Fibroblast of the aortic adventitia (primary cell): ENCODE measurements at regions not wholly inside any gene's neighbourhood (a gene's known extent, or its start where the extent isn't known, plus 50 kb on each side); places are given as distances from the start of the nearest gene placed in this dataset.

Experiments used
- DNase-seq: peaks from one replicate; pipeline ENCODE4 v3.0.0-alpha.2; 2010; ENCODE audit warnings: low read depth
- H3K4me3 ChIP-seq: 2 replicates; pipeline ENCODE4 v1.5.1; 2011; ENCODE audit warnings: low read depth, mild to moderate bottlenecking, control low read depth, low read length, moderate library complexity
- TF ChIP-seq, protein P1 (sequence below): IDR thresholded peaks from 2 replicates; pipeline ENCODE4 v1.5.1; 2011; ENCODE audit warnings: mild to moderate bottlenecking, low read length, control low read depth, inconsistent platforms; ENCODE audit not compliant: insufficient read depth

DNA sequence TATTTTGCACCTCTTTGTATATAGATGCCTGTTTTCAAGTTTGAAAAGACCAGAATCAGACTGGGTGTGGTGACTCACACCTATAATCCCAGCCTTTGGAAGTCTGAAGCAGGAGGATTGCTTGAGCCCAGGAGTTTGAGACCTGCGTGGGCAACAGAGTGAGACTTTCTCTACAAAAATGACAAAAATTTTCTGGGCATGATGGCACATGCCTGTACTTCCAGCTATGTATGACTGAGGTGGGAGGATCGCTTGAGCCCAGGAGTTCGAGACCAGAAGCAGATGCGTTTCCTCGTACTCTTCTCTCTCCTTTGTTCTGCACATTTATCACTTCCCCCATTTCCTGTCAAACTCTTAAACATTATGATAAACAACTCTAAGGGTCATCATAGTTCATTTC, 310.0 kb upstream of the SNX7 start:
- TF ChIP-seq, protein P1, sequence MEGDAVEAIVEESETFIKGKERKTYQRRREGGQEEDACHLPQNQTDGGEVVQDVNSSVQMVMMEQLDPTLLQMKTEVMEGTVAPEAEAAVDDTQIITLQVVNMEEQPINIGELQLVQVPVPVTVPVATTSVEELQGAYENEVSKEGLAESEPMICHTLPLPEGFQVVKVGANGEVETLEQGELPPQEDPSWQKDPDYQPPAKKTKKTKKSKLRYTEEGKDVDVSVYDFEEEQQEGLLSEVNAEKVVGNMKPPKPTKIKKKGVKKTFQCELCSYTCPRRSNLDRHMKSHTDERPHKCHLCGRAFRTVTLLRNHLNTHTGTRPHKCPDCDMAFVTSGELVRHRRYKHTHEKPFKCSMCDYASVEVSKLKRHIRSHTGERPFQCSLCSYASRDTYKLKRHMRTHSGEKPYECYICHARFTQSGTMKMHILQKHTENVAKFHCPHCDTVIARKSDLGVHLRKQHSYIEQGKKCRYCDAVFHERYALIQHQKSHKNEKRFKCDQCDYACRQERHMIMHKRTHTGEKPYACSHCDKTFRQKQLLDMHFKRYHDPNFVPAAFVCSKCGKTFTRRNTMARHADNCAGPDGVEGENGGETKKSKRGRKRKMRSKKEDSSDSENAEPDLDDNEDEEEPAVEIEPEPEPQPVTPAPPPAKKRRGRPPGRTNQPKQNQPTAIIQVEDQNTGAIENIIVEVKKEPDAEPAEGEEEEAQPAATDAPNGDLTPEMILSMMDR, result no peak
- H3K4me3 ChIP-seq, result no peak overlapping the region
- DNase-seq, result no peak

DNA sequence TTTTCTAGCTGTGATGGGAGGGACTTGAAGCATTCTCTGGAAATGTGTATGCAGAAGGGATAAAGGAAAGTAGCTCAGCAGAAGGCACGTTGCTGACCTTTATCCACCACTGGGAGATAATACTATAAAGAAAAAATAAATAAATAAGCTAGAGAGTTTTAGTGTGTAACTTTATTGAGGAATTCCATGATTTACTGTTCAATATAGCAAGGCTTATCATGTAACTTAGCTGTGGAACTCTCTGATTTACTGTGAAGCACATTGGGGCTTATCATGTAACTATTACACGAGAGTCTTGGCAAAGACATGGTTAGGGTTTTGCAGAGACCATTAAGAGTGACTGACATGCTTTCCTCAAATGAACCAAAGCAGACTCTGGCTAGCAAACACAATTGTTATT, 316.1 kb upstream of the SNX7 start:
- TF ChIP-seq, protein P1, result no peak
- no peak overlapping the region for H3K4me3 ChIP-seq

DNA sequence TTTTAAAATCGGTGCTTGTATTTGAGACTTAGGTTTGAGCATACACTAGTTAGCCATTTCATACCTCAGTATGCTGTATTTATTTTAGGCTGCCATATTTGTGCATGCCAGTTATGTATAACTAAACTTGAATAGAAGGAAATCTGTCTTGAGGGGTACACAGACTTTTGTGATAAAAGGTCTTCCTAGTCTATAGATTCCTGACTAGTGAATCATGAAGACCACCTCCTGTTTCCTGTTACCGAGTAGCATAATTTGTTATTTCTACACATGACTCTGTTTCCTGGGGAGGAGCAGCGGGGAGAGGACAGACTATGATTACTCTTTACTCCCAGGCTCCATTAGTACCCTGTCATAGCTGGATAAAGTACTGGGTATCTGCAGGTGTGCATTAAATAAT, 316.8 kb upstream of the SNX7 start:
- no peak for DNase-seq
- TF ChIP-seq, protein P1, result no peak
- no peak overlapping the region for H3K4me3 ChIP-seq

More for the DNA sequence above, 316.1 kb upstream of the SNX7 start:
- no peak for DNase-seq

DNA sequence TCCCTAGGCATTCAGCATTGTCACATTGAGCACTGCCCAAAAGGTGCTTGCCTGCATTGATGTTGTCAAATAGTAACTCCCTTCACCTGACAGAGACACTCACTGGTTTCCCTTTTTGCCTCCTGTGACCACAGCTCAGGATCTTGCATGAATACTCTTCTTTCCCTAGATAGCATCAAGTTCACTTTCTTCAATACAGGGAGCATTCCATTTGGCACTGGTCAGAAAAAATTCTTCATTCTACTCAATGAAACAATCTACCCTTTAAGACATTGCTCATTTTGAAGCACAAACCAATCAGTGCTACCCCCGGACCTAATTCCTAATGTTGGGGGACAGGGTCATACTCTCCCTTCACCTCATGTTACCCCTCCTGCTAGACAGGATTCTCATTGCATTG, 319.0 kb upstream of the SNX7 start:
- DNase-seq, result no peak
- TF ChIP-seq, protein P1, result no peak
- no peak overlapping the region for H3K4me3 ChIP-seq

DNA sequence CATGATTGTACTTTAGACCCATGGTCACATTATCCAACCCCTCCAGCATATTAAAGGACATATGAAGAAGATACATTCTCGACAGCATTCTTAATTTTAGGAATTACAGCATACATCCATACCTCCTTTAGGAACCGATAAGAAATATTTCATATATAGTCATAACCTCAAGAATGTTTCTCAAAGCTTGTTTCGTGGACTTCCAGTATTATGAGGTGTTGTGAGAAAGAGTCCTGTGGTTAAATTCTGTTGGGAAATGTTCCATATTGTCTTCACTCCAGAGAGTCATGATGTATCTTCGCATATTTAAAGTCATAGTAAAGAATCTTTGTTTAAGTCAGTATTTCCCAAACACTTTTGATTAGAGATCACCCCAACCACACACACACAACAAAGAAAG, 321.0 kb upstream of the SNX7 start:
- no peak overlapping the region for H3K4me3 ChIP-seq
- TF ChIP-seq, protein P1, result no peak
- DNase-seq, result no peak

DNA sequence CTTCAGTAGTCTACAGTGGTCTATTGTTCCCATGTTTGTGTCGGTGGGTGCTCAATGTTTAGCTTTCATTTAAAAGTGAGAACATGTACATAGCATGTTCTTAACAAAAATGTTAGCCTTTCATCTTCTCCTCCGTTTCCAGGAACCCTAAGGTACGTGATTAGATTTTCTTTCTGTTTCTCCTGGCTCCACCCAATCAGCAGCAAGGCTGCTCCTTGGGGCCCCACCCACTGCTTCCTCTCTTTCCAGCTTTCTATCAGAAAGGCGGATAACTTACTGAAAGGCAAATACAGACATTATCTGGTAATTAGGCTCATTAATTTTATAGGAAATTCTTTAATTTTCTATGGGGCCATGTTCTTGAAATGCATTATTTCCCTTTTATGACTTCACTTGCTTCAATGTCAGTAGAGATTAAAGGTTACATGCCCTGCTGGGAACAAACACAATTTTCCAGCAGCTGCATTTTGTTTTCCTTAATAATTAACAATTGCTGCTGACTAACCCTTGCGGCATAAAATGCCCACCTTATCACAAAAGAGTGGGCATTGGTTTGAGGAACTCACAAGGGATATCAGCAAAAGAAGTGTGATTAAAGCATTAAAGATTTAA, 324.9 kb upstream of the SNX7 start:
- no peak for DNase-seq
- TF ChIP-seq, protein P1, result no peak
- H3K4me3 ChIP-seq, result no peak overlapping the region

DNA sequence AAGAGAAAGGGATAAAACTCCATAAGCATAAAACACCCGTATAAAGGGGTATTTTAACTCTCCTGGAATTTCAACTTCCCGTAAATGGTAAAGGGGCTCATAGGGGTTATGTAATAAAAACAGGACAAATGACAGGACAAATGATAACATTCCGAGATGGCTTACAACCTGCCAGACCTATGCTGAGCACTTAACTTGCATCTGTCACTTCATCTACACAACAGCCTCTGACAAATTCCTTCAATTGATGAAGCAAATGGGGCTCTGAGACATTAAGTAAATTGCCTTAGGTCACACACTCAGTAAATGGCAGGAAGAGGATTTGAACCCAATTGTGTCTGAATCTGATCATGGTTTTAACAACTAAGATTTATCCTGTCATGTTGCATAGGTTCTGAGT, 327.6 kb upstream of the SNX7 start:
- no peak for DNase-seq
- no peak overlapping the region for H3K4me3 ChIP-seq
- TF ChIP-seq, protein P1, result no peak
